HUES48 (cell line): ENCODE measurements at regions not wholly inside any gene's neighbourhood (a gene's known extent, or its start where the extent isn't known, plus 50 kb on each side); places are given as distances from the start of the nearest gene placed in this dataset.

Experiments
- H3K27ac ChIP-seq: one replicate; pipeline ENCODE4 v1.7.0; 2013; ENCODE audit warnings: low read depth, low read length, inconsistent platforms
- H3K27me3 ChIP-seq: 2 replicates; pipeline ENCODE4 v1.6.1; 2013; ENCODE audit warnings: mild to moderate bottlenecking, low read length; ENCODE audit not compliant: control insufficient read depth, insufficient read depth
- H3K36me3 ChIP-seq: 2 replicates; pipeline ENCODE4 v1.6.1; 2013; ENCODE audit warnings: low read length; ENCODE audit not compliant: control insufficient read depth, insufficient read depth
- H3K4me1 ChIP-seq: 2 replicates; pipeline ENCODE4 v1.6.1; 2013; ENCODE audit warnings: mild to moderate bottlenecking, low read length; ENCODE audit not compliant: control insufficient read depth, insufficient read depth
- H3K4me3 ChIP-seq: 2 replicates; pipeline ENCODE4 v1.5.1; 2013; ENCODE audit warnings: mild to moderate bottlenecking, low read depth, low read length
- H3K9ac ChIP-seq: 2 replicates; pipeline ENCODE4 v1.6.1; 2013; ENCODE audit warnings: mild to moderate bottlenecking, low read depth, low read length, moderate library complexity
- H3K9me3 ChIP-seq: 2 replicates; pipeline ENCODE4 v1.6.1; 2013; ENCODE audit warnings: low read length; ENCODE audit not compliant: control insufficient read depth, insufficient read depth

GRCh38 chr3:193829781-193830180 is 236.8 kb downstream of the OPA1 start:
- Histone ChIP-seq H3K27ac (no peak overlapping the region), H3K36me3 (no peaks in the 10 kb centered on the region), H3K4me3 (no peak overlapping the region), H3K9ac (no peak overlapping the region), H3K9me3 (no peaks in the 10 kb centered on the region), H3K27me3 (peaks cover 2% of the 10 kb centered on the region; the same call in 1 of the 2 replicates), H3K4me1 (peaks cover 18% of the 10 kb centered on the region)

- H3K9ac ChIP-seq = no peak overlapping the region
- H3K27me3 ChIP-seq = peaks cover 2% of the 10 kb centered on the region; the same call in 1 of the 2 replicates
- H3K27ac ChIP-seq = no peak overlapping the region
- no peaks in the 10 kb centered on the region for H3K36me3 ChIP-seq
- H3K9me3 ChIP-seq = no peaks in the 10 kb centered on the region
- peaks cover 18% of the 10 kb centered on the region for H3K4me1 ChIP-seq
- no peak overlapping the region for H3K4me3 ChIP-seq
Observed at GRCh38 chr3:193830791-193831191, 237.8 kb downstream of the OPA1 start.

GRCh38 chr3:193831495-193832455 is 238.8 kb downstream of the OPA1 start:
- Histone ChIP-seq H3K27ac (no peak overlapping the region), H3K9ac (no peak overlapping the region), H3K36me3 (no peaks in the 10 kb centered on the region), H3K27me3 (peaks cover under 1% of the 10 kb centered on the region; the same call in 1 of the 2 replicates), H3K4me1 (peaks cover 13% of the 10 kb centered on the region), H3K9me3 (no peaks in the 10 kb centered on the region), H3K4me3 (no peak overlapping the region)

DNA sequence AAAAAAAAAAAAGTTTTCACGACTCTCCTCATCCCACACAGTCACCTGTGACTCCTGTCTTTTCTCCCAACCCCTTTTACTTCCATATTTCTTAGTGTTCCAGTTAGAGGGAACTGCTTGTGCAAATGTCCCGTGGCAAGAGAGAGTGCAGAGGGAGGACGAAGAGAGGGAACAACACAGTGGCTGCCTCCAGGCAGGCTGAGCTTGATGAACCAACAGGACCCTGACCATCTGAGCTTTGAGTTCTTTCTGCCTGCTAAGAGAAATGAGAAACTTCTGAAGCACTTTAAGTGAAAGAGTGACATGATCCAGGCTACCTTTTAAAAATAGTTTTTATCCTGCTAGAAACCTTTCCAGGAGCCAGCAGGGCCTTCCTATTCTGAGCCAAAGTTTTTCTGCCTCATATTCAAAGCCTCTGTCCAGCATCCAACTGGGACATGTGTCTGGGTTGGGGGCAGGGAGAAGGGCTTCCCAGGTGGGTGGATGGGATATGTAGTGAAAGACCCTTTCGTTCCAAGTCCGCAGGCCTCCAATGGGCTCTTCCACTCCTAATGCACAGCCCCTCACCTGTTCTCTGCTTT is 239.9 kb downstream of the OPA1 start:
- H3K9ac ChIP-seq = no peak overlapping the region
- H3K27ac ChIP-seq = no peak overlapping the region
- H3K36me3 ChIP-seq = no peaks in the 10 kb centered on the region
- H3K4me3 ChIP-seq = no peak overlapping the region
- no peaks in the 10 kb centered on the region for H3K9me3 ChIP-seq
- H3K27me3 ChIP-seq = no peaks in the 10 kb centered on the region; the same call in 1 of the 2 replicates
- peaks cover 1% of the 10 kb centered on the region for H3K4me1 ChIP-seq

DNA sequence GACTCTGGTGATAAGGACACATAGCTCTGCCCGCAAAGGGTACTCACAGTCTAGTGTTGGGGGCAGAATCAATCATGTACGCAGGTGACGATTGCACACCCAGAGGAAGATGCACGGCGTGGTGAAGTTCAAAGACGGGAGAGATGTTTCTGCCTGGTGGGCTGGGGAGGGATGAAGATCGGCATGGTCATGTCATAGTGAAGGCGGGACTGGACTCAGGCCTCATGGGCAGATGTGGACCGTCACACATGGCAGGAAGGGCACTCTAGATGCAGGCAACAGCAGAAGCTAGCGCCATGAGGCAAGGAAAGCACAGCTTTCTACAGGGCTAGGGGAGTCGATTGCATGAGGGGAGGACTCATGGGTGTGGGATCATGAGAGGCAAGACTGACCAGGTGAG is 240.6 kb downstream of the OPA1 start:
- H3K27me3 ChIP-seq = no peaks in the 10 kb centered on the region; the same call in 1 of the 2 replicates
- no peaks in the 10 kb centered on the region for H3K4me1 ChIP-seq
- no peak overlapping the region for H3K27ac ChIP-seq
- H3K36me3 ChIP-seq = no peaks in the 10 kb centered on the region
- H3K9me3 ChIP-seq = no peaks in the 10 kb centered on the region
- H3K4me3 ChIP-seq = no peak overlapping the region
- H3K9ac ChIP-seq = no peak overlapping the region

DNA sequence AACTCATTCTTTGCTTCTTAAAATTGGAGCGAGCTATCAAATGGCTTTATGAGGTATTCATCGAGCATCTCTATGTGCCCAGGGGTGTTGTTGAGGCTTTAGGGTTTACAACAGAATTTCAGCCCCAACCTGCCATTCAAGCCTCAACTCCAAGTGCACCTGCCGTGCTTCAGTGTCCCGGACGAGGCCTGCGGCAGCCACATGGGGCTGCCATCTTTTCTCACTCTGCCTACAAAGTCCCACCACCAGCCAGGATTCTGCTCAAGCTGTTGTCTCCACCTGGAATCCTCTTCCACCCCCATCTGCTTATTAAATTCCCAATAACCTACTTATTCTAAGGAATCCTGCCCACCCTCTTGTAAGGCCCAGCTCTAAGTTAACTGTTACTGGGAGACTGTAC is 242.4 kb downstream of the OPA1 start:
- H3K27me3 ChIP-seq = no peaks in the 10 kb centered on the region; the same call in 1 of the 2 replicates

DNA sequence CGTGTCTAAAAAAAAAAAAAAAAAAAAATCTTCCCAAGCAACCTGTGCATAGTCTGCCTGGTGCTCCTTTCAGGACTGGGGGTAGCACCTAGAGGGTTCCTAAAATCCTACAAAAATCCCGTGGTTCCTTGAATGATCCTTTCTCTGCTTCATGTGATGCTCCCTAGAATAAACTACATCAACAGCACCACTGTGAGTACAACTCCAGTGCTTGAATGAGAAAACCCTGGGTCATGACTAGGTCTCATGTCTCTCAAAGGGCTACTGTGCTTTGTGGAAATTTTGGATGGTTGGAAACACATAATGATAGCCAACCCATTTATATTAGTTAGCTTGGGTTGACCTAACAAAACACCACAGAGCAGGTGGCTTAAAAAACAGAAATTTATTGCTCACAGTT is 243.5 kb downstream of the OPA1 start:
- Histone ChIP-seq H3K9ac (no peak overlapping the region), H3K4me1 (no peaks in the 10 kb centered on the region), H3K27ac (no peak overlapping the region), H3K9me3 (no peaks in the 10 kb centered on the region), H3K27me3 (no peaks in the 10 kb centered on the region; the same call in 1 of the 2 replicates), H3K4me3 (no peak overlapping the region), H3K36me3 (no peaks in the 10 kb centered on the region)

More for the DNA sequence above, 242.4 kb downstream of the OPA1 start:
- no peaks in the 10 kb centered on the region for H3K9me3 ChIP-seq
- no peaks in the 10 kb centered on the region for H3K36me3 ChIP-seq
- no peak overlapping the region for H3K27ac ChIP-seq
- H3K9ac ChIP-seq = no peak overlapping the region
- H3K4me1 ChIP-seq = no peaks in the 10 kb centered on the region
- H3K4me3 ChIP-seq = no peak overlapping the region

GRCh38 chr3:193836918-193837317 is 243.9 kb downstream of the OPA1 start:
- no peak overlapping the region for H3K27ac ChIP-seq
- no peaks in the 10 kb centered on the region for H3K4me1 ChIP-seq
- no peak overlapping the region for H3K4me3 ChIP-seq
- no peaks in the 10 kb centered on the region; the same call in 1 of the 2 replicates for H3K27me3 ChIP-seq
- H3K9me3 ChIP-seq = no peaks in the 10 kb centered on the region
- H3K9ac ChIP-seq = no peak overlapping the region
- no peaks in the 10 kb centered on the region for H3K36me3 ChIP-seq

GRCh38 chr3:193837347-193837827 is 244.4 kb downstream of the OPA1 start:
- Histone ChIP-seq H3K4me1 (peaks cover under 1% of the 10 kb centered on the region; the same call in 1 of the 2 replicates), H3K27ac (no peak overlapping the region), H3K27me3 (no peaks in the 10 kb centered on the region; the same call in 1 of the 2 replicates), H3K36me3 (no peaks in the 10 kb centered on the region), H3K4me3 (no peak overlapping the region), H3K9me3 (no peaks in the 10 kb centered on the region), H3K9ac (no peak overlapping the region)

GRCh38 chr3:193840111-193840641 is 247.2 kb downstream of the OPA1 start:
- Histone ChIP-seq H3K27ac (no peak overlapping the region), H3K9me3 (no peaks in the 10 kb centered on the region), H3K27me3 (no peaks in the 10 kb centered on the region; the same call in 1 of the 2 replicates)

More at GRCh38 chr3:193840111-193840641, 247.2 kb downstream of the OPA1 start:
- H3K36me3 ChIP-seq = no peaks in the 10 kb centered on the region
- H3K4me1 ChIP-seq = peaks cover 5% of the 10 kb centered on the region; the same call in 1 of the 2 replicates
- no peak overlapping the region for H3K4me3 ChIP-seq
- H3K9ac ChIP-seq = no peak overlapping the region
